ENCODE measurements at regions not wholly inside any gene's neighbourhood (a gene's known extent, or its start where the extent isn't known, plus 50 kb on each side); places are given as distances from the start of the nearest gene placed in this dataset.
A peak's percentile ranks its signal among the peaks of the same experiment; 100 is the strongest.

- H3K4me1 Mint-ChIP-seq: no peaks in the 10 kb centered on the region
These were observed 235.6 kb downstream of the BCL11A start for GRCh38 chr2:60317844-60318243.

DNA sequence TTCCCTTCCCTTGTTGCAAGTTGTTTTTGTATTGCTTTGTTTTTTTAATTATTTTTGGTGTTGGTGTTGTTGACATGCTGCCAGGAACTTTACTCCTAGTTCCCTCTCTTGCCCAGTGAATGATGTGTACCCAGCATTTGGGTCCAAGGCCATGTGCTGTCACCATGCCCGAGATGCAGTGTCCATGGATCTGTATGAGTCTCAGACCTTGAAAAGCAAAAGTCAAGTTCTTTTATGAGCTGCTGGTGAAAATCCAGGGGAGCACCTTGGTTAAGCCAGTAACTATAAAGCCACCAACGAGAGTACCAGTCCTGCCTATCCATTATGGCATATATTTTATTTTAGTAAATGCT is 236.4 kb downstream of the BCL11A start:
- Mint-ChIP-seq H3K9me3 (no peaks in the 10 kb centered on the region), H3K4me1 (no peaks in the 10 kb centered on the region), H3K36me3 (no peaks in the 10 kb centered on the region), H3K27ac (no peak overlapping the region), H3K4me3 (no peak overlapping the region)
- DNase-seq (ENCODE audit: low spot score in 2 of 2): no peak
- no peak for ATAC-seq

More at GRCh38 chr2:60317844-60318243, 235.6 kb downstream of the BCL11A start:
- no peak for ATAC-seq
- no peaks in the 10 kb centered on the region for H3K36me3 Mint-ChIP-seq
- H3K27ac Mint-ChIP-seq: no peak overlapping the region
- H3K9me3 Mint-ChIP-seq: no peaks in the 10 kb centered on the region
- no peak overlapping the region for H3K4me3 Mint-ChIP-seq
- no peak for DNase-seq (ENCODE audit: low spot score in 2 of 2)

DNA sequence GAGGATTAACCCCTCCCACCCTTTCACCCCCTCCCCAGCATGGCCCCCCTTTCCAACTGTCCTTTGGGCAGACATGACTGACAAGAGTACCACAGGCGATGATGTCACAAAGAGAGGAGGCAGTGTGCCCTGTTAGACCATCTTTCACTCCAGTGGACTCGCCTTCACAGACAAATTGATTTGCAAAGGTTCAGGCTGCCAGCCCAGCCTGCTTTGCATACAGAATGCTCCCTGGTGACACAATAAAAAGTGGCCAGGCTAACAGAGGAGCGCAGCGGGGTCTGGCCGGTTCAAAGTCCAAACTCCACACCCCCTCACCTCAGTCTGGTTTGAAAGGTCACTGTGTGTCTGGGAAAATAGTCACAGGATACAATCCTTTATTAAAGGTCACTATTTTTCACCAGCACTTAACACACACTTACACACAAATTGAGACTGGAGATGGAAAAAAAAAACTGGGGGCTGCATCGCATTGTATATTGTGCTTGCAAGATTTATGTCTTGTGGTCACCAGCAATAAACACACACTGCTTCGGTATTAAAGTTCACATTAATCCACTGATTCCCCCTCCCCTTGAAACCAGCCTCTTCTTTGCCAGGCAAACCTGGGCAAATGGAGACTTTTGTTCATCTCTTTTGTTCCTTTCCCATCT is 236.9 kb downstream of the BCL11A start:
- H3K4me3 Mint-ChIP-seq: no peak overlapping the region
- no peaks in the 10 kb centered on the region for H3K4me1 Mint-ChIP-seq
- no peak overlapping the region for H3K27ac Mint-ChIP-seq
- no peak for ATAC-seq
- no peaks in the 10 kb centered on the region for H3K9me3 Mint-ChIP-seq
- no peak for DNase-seq (ENCODE audit: low spot score in 2 of 2)
- H3K36me3 Mint-ChIP-seq: no peaks in the 10 kb centered on the region

DNA sequence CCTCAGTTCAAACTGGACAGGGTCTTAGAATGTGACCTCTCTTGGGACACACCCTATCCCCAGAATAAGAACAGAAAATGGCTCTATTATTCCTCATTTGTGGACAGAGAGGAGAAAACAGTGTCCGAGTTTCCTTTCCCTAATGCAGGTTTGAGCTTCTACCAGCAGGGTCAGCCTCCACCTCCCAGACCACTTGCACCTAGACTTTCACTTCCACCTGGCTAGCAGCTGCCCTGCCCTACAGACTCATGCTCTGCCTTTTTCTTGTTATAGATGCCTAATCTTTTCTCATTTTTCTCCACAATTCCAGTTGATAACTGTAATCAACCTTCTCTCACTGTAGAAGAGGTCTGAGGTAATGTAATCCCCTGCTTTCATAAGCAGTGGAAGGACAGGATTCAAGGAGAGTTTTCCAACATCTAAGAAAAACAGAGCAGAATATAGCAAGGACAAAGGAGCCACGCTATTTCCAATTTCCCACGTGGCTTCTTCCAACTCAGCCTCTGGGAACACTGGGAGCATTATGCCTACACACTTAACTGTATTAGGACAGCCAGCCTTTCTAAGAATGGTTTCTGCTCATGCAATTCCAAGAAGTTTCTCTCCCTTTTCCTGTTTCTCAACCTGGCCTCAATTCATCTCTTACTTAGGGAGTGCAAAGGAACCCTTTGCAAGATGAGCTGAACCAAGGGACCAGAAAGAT is 239.8 kb downstream of the BCL11A start:
- Mint-ChIP-seq H3K27ac (no peak overlapping the region), H3K9me3 (no peaks in the 10 kb centered on the region), H3K4me1 (no peaks in the 10 kb centered on the region), H3K4me3 (no peak overlapping the region), H3K36me3 (no peaks in the 10 kb centered on the region)
- DNase-seq (ENCODE audit: low spot score in 2 of 2) (no peak), ATAC-seq (no peak)

DNA sequence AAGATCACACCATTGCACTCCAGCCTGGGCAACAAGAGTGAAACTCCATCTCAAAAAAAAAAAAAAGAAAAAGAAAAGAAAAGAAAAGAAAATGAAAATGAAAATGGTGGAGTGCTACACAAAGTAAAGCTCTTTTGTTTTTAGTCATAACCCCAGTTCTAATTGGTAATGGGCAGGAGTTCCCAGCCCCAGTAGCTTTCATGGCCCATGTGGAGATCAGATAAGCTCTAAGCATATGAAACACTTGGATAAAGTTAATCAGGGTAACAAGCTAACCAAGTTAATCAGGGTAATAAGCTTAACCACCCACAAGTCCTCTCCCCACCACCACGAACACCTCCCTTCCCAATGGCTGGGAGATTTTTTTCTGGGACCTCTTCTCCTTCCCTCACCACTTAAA is 240.8 kb downstream of the BCL11A start:
- no peak for DNase-seq (ENCODE audit: low spot score in 2 of 2)
- H3K36me3 Mint-ChIP-seq: no peaks in the 10 kb centered on the region
- H3K9me3 Mint-ChIP-seq: no peaks in the 10 kb centered on the region
- ATAC-seq: peak; percentile 51
- H3K4me1 Mint-ChIP-seq: no peaks in the 10 kb centered on the region
- no peak overlapping the region for H3K27ac Mint-ChIP-seq
- no peak overlapping the region for H3K4me3 Mint-ChIP-seq

- no peak for ATAC-seq
- DNase-seq (ENCODE audit: low spot score in 2 of 2): no peak
- H3K4me3 Mint-ChIP-seq: no peak overlapping the region
- no peaks in the 10 kb centered on the region for H3K36me3 Mint-ChIP-seq
- no peaks in the 10 kb centered on the region for H3K4me1 Mint-ChIP-seq
- H3K27ac Mint-ChIP-seq: no peak overlapping the region
- H3K9me3 Mint-ChIP-seq: no peaks in the 10 kb centered on the region
These were observed 241.9 kb downstream of the BCL11A start for GRCh38 chr2:60311524-60311923.

- ATAC-seq (no peak), DNase-seq (ENCODE audit: low spot score in 2 of 2) (no peak)
- H3K9me3 Mint-ChIP-seq: no peaks in the 10 kb centered on the region
- no peak overlapping the region for H3K27ac Mint-ChIP-seq
- no peaks in the 10 kb centered on the region for H3K4me1 Mint-ChIP-seq
- no peaks in the 10 kb centered on the region for H3K36me3 Mint-ChIP-seq
- H3K4me3 Mint-ChIP-seq: no peak overlapping the region
These were observed 243.4 kb downstream of the BCL11A start for GRCh38 chr2:60309941-60310660.

DNA sequence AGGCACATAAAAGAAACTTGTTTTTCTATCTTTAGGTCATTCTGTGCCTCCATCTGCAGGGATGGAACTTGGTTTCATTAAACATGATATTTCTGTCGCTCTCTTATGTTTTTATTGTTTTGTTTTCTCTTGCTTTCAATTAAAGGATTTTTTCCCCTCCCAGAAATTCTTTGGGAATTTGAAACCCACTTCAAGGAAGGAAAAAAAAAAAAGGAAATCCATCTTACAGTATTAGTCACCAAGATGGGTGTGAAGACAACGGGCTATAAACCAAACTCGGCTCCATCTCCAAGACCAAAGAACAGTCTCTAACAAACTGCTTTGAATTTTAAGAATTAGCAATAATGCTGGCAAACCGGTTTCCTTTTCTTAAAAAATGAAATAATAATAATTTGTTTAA is 244.1 kb downstream of the BCL11A start:
- H3K4me1 Mint-ChIP-seq: no peaks in the 10 kb centered on the region
- no peaks in the 10 kb centered on the region for H3K9me3 Mint-ChIP-seq
- no peak overlapping the region for H3K27ac Mint-ChIP-seq
- no peak overlapping the region for H3K4me3 Mint-ChIP-seq
- no peak for DNase-seq (ENCODE audit: low spot score in 2 of 2)
- no peak for ATAC-seq
- no peaks in the 10 kb centered on the region for H3K36me3 Mint-ChIP-seq

DNA sequence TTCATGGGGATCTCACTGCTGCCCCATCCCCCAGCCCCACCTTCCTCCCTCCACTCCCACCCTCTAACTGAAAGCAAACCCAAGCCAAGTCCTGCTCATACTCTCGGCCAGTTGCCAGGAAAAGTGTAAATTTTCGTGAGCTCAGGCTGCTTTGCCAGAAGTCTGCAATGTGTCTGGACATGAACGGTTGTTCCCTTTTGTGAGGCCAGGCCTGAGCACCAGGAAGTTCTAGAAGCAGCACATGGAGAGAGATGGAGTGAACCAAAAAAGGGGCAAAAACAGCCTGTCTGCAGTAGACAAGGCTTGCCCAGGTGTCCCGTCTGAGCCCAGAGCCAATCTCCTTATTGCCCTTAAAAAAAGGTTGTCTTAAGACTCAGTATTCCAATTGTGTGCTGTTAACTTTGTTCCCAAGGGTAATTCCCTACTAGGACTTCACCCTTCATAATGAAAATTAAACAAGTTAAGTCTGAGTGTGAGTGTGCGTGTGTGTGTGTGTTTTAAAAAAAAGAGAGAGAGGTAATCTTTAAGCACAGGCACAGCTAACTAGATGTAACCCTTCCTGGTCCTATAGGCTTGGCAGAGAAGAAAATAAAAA is 247.1 kb downstream of the BCL11A start:
- ATAC-seq (no peak), DNase-seq (ENCODE audit: low spot score in 2 of 2) (no peak)
- Mint-ChIP-seq H3K27ac (no peak overlapping the region), H3K4me3 (no peak overlapping the region), H3K36me3 (no peaks in the 10 kb centered on the region), H3K4me1 (no peaks in the 10 kb centered on the region), H3K9me3 (no peaks in the 10 kb centered on the region)

- H3K4me1 Mint-ChIP-seq: no peaks in the 10 kb centered on the region
- H3K27ac Mint-ChIP-seq: no peak overlapping the region
- no peak for ATAC-seq
- no peak overlapping the region for H3K4me3 Mint-ChIP-seq
- DNase-seq (ENCODE audit: low spot score in 2 of 2): no peak
- no peaks in the 10 kb centered on the region for H3K36me3 Mint-ChIP-seq
- no peaks in the 10 kb centered on the region for H3K9me3 Mint-ChIP-seq
These were observed 249.8 kb downstream of the BCL11A start for GRCh38 chr2:60303680-60304079.

DNA sequence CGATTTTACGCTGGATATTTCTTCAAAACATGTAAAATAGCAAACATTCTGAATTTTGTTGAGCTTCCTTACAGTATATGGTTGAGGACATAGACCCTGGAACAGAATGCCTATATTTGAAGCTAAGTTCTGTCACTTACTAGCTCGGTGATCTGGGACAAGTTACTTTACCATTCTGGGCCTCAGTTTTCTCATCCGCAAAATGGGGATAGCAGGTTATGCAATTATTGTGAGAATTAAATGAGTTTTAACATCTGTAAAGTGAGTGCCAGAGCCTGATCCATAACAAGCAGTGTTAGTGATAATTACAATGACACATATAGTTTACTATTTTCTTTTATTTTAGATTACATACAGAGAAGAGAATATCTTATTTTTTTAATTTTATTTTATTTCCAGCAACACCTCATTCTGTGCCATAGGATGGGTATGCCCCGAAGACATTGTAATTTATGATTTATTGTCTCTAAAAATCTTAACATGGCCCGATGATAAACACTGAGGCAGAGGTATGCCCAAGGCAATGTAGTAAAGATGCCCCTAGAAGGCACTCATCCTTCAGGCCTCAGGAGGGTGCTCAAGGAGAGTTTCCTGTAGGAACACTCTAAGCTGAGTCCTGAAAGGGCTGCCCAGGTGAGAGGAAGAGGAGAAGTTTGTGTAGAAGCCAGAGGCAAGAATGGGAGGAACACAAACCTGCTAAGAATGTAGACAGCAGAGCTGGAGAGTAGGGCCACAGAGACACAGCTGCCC is 250.9 kb downstream of the BCL11A start:
- H3K27ac Mint-ChIP-seq: no peak overlapping the region
- DNase-seq (ENCODE audit: low spot score in 2 of 2) (no peak), ATAC-seq (no peak)

DNA sequence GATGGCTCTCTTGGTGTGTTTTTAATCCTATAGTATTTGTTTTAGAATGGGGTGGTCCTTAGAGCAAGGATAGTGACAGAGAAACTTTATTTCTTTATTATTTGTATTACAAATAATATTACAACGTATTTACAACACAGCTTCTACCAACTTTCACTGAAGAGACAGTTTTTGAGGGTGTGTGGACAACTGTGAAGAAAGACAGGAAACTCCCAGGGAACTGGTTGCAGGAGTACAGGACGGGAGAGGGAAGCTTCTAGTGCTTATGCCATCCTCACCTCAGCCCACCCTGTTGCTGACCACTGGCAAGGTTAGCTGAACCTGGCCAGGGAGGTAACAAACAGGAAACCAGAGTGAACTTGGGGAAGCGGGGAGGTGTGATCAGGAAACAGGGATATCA is 251.7 kb downstream of the BCL11A start:
- H3K9me3 Mint-ChIP-seq: no peaks in the 10 kb centered on the region
- DNase-seq (ENCODE audit: low spot score in 2 of 2) (no peak), ATAC-seq (no peak)
- H3K36me3 Mint-ChIP-seq: no peaks in the 10 kb centered on the region
- H3K4me3 Mint-ChIP-seq: no peak overlapping the region
- H3K27ac Mint-ChIP-seq: no peak overlapping the region
- H3K4me1 Mint-ChIP-seq: no peaks in the 10 kb centered on the region

More for the DNA sequence above, 250.9 kb downstream of the BCL11A start:
- Mint-ChIP-seq H3K4me3 (no peak overlapping the region), H3K9me3 (no peaks in the 10 kb centered on the region), H3K36me3 (no peaks in the 10 kb centered on the region), H3K4me1 (no peaks in the 10 kb centered on the region)

DNA sequence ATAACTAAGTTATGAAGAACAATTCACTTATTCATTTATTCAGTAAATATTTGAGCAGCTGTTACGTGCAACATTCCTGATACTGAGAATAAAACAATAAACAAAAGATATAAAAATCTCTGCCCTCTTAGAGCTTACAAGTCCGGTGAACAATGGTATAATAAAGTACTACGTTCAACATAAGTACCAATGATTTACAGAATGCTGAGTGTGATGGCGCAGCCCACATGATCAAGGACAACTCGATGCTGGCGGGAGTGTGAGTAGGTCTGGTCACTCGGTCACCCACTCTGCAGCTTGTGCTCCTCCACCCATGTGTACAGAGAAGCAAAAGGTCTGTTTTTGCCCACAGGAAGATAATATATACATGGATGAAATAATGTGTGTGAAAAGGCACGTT is 254.3 kb downstream of the BCL11A start:
- no peak overlapping the region for H3K4me3 Mint-ChIP-seq
- no peak for ATAC-seq
- H3K4me1 Mint-ChIP-seq: no peaks in the 10 kb centered on the region
- H3K27ac Mint-ChIP-seq: no peak overlapping the region
- no peaks in the 10 kb centered on the region for H3K36me3 Mint-ChIP-seq
- no peaks in the 10 kb centered on the region for H3K9me3 Mint-ChIP-seq
- DNase-seq (ENCODE audit: low spot score in 2 of 2): no peak

- Mint-ChIP-seq H3K4me3 (no peak overlapping the region), H3K4me1 (no peaks in the 10 kb centered on the region), H3K9me3 (no peaks in the 10 kb centered on the region), H3K36me3 (no peaks in the 10 kb centered on the region), H3K27ac (no peak overlapping the region)
- DNase-seq (ENCODE audit: low spot score in 2 of 2) (no peak), ATAC-seq (no peak)
These were observed 255.3 kb downstream of the BCL11A start for GRCh38 chr2:60298006-60298696.
